ENCODE measurements at regions not wholly inside any gene's neighbourhood (a gene's known extent, or its start where the extent isn't known, plus 50 kb on each side); places are given as distances from the start of the nearest gene placed in this dataset.

DNA sequence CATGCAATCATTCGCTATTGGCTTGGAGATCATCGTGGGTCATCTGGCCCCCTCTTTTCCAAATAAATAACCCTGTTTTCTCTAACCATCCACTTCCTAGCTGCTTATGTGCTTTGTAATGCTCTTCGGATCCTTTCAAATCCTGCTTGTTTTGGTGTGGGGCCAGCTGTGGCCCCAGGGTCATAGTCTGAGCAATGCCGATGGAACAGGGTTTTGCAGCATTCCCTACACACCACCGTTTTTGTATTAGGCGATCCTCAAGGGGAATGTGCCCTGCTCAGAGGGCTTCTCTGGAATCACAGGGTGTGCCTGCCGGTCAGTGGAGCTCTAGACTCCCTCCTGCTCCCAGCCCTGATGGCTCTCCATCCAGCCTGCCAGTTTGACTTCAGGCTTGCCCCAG lies 78.1 kb upstream of the NRXN3 start (continued):
- TF ChIP-seq, protein P1, sequence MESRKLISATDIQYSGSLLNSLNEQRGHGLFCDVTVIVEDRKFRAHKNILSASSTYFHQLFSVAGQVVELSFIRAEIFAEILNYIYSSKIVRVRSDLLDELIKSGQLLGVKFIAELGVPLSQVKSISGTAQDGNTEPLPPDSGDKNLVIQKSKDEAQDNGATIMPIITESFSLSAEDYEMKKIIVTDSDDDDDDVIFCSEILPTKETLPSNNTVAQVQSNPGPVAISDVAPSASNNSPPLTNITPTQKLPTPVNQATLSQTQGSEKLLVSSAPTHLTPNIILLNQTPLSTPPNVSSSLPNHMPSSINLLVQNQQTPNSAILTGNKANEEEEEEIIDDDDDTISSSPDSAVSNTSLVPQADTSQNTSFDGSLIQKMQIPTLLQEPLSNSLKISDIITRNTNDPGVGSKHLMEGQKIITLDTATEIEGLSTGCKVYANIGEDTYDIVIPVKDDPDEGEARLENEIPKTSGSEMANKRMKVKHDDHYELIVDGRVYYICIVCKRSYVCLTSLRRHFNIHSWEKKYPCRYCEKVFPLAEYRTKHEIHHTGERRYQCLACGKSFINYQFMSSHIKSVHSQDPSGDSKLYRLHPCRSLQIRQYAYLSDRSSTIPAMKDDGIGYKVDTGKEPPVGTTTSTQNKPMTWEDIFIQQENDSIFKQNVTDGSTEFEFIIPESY (IDR thresholded peaks at IDR 0.05) = no peak
- TF ChIP-seq FOXA2 (IDR thresholded peaks at IDR 0.05) (no peak), HNF4A (conservative IDR thresholded peaks at IDR 0.05) (no peak), NR2F2 (IDR thresholded peaks at IDR 0.05) (no peak)

DNA sequence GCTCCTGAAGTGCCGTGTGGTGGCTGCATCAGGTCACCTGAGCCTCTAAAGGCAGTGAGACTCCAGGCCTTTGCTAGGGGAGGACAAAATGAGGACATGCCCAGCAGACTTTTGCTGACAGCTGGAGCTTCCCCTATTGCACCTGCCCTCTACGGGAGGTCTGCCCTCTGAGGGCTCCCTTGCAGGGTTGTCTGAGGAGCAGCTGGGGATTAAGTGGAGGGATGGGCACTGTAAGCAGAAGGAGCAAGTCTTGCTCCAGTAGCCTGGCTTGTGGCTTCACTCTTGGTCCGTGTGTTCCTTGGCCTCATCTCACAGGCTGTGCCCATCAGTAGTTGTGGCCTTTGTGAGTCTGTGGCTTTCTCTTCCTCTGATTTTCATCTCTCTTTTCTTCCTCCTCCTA lies 66.9 kb upstream of the NRXN3 start:
- no peak for DNase-seq (ENCODE audit: low spot score)
- no peaks in the 10 kb centered on the region for H3K9me3 ChIP-seq (ENCODE audit: control insufficient read depth in 4 of 4, low read length in 3 of 4)
- WGBS = 35% methylated on average over 3 of the region's 3 CpGs
- no peaks in the 10 kb centered on the region for H3K36me3 ChIP-seq (ENCODE audit: control insufficient read depth in 4 of 4, insufficient read depth in 3 of 4, low read depth in 1 of 4, low read length in 3 of 4)
- H3K27me3 ChIP-seq (ENCODE audit: control insufficient read depth in 4 of 4, insufficient read depth in 4 of 4, low read length in 3 of 4) = peaks cover 0 to 8% (median 0%) of the 10 kb centered on the region in 4 donors
- no peak overlapping the region for H3K27ac ChIP-seq (ENCODE audit: low read depth in 1 of 2, low read length in 2 of 2)
- H3K4me3 ChIP-seq (ENCODE audit: low read depth in 1 of 3, low read length in 3 of 3) = no peak overlapping the region
- TF ChIP-seq YY1 (IDR thresholded peaks at IDR 0.05) (no peak), FOXA1 (IDR thresholded peaks at IDR 0.05) (no peak)
- TF ChIP-seq, protein P2, sequence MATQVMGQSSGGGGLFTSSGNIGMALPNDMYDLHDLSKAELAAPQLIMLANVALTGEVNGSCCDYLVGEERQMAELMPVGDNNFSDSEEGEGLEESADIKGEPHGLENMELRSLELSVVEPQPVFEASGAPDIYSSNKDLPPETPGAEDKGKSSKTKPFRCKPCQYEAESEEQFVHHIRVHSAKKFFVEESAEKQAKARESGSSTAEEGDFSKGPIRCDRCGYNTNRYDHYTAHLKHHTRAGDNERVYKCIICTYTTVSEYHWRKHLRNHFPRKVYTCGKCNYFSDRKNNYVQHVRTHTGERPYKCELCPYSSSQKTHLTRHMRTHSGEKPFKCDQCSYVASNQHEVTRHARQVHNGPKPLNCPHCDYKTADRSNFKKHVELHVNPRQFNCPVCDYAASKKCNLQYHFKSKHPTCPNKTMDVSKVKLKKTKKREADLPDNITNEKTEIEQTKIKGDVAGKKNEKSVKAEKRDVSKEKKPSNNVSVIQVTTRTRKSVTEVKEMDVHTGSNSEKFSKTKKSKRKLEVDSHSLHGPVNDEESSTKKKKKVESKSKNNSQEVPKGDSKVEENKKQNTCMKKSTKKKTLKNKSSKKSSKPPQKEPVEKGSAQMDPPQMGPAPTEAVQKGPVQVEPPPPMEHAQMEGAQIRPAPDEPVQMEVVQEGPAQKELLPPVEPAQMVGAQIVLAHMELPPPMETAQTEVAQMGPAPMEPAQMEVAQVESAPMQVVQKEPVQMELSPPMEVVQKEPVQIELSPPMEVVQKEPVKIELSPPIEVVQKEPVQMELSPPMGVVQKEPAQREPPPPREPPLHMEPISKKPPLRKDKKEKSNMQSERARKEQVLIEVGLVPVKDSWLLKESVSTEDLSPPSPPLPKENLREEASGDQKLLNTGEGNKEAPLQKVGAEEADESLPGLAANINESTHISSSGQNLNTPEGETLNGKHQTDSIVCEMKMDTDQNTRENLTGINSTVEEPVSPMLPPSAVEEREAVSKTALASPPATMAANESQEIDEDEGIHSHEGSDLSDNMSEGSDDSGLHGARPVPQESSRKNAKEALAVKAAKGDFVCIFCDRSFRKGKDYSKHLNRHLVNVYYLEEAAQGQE (IDR thresholded peaks at IDR 0.05) = no peak
- TF ChIP-seq, protein P3, sequence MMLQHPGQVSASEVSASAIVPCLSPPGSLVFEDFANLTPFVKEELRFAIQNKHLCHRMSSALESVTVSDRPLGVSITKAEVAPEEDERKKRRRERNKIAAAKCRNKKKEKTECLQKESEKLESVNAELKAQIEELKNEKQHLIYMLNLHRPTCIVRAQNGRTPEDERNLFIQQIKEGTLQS (IDR thresholded peaks at IDR 0.05) = no peak
- no peaks in the 10 kb centered on the region for H3K4me1 ChIP-seq (ENCODE audit: control insufficient read depth in 4 of 4, insufficient read depth in 4 of 4, low read length in 3 of 4)
- H3K9ac ChIP-seq (ENCODE audit: low read depth in 1 of 2, low read length in 2 of 2) = no peak overlapping the region

DNA sequence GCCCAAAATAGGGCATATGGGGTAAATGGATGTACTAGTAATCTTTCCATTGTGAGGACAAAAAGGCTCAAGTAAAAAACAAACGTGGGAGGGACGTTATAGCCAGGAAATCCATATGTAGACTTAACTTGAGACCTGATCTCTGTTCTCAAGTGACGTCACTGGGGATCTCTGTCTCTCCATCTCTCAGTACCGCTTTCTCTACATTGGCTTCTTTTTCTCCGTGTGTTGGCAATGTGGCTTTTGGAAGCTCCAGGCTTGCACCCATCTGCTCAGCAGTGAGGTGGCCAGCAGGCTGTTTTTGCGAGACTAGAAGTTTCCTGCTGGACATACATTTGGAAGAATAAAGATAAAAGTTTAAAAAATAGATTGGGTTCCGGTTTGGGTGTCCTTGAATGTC lies 66.0 kb upstream of the NRXN3 start:
- no peaks in the 10 kb centered on the region for H3K9me3 ChIP-seq (ENCODE audit: control insufficient read depth in 4 of 4, low read length in 3 of 4)
- WGBS = 56% methylated on average over 7 of the region's 7 CpGs
- no peak overlapping the region for H3K9ac ChIP-seq (ENCODE audit: low read depth in 1 of 2, low read length in 2 of 2)
- no peaks in the 10 kb centered on the region for H3K4me1 ChIP-seq (ENCODE audit: control insufficient read depth in 4 of 4, insufficient read depth in 4 of 4, low read length in 3 of 4)
- no peak overlapping the region for H3K27ac ChIP-seq (ENCODE audit: low read depth in 1 of 2, low read length in 2 of 2)
- no peak overlapping the region for H3K4me3 ChIP-seq (ENCODE audit: low read depth in 1 of 3, low read length in 3 of 3)
- no peak for DNase-seq (ENCODE audit: low spot score)
- H3K27me3 ChIP-seq (ENCODE audit: control insufficient read depth in 4 of 4, insufficient read depth in 4 of 4, low read length in 3 of 4) = peaks cover 0 to 6% (median 0%) of the 10 kb centered on the region in 4 donors
- no peaks in the 10 kb centered on the region for H3K36me3 ChIP-seq (ENCODE audit: control insufficient read depth in 4 of 4, insufficient read depth in 3 of 4, low read depth in 1 of 4, low read length in 3 of 4)
- TF ChIP-seq FOXA2 (IDR thresholded peaks at IDR 0.05) (no peak), YY1 (IDR thresholded peaks at IDR 0.05) (no peak), RXRA (IDR thresholded peaks at IDR 0.05) (no peak), SP1 (IDR thresholded peaks at IDR 0.05) (no peak), NR2F2 (IDR thresholded peaks at IDR 0.05) (no peak), JUND (IDR thresholded peaks at IDR 0.05) (no peak), TAF1 (conservative IDR thresholded peaks at IDR 0.05) (no peak), RAD21 (IDR thresholded peaks at IDR 0.05) (no peak), GABPA (IDR thresholded peaks at IDR 0.05 in 1 of 2, conservative IDR thresholded peaks at IDR 0.05 in 1 of 2) (no peak), HNF4G (IDR thresholded peaks at IDR 0.05) (no peak), FOXA1 (IDR thresholded peaks at IDR 0.05) (no peak), EGR1 (IDR thresholded peaks at IDR 0.05; ENCODE audit: low read depth in 2 of 2) (no peak)
- TF ChIP-seq, protein P4, sequence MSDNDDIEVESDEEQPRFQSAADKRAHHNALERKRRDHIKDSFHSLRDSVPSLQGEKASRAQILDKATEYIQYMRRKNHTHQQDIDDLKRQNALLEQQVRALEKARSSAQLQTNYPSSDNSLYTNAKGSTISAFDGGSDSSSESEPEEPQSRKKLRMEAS (IDR thresholded peaks at IDR 0.05) = no peak
- TF ChIP-seq, protein P2 (IDR thresholded peaks at IDR 0.05) = no peak
- TF ChIP-seq, protein P1 (IDR thresholded peaks at IDR 0.05) = no peak
- TF ChIP-seq, protein P3 (IDR thresholded peaks at IDR 0.05) = no peak
